NOMO-1 treated with DMSO at 0.1 percent for 48 hours (cell line): ENCODE measurements at regions not wholly inside any gene's neighbourhood (a gene's known extent, or its start where the extent isn't known, plus 50 kb on each side); places are given as distances from the start of the nearest gene placed in this dataset.
"Not testable (repeated sequence)": the region's sequence is repeated elsewhere in the genome, so short reads cannot be mapped to it uniquely, and the experiment has no call there.

Experiments
- DNase-seq: peaks from one replicate; lab custom pipeline; 2025; ENCODE audit not compliant: unreplicated experiment; lab: John Stamatoyannopoulos, UW

- no peak for DNase-seq
Measured at GRCh38 chr13:76297331-76297730, 588.9 kb downstream of the KCTD12 start.

DNA sequence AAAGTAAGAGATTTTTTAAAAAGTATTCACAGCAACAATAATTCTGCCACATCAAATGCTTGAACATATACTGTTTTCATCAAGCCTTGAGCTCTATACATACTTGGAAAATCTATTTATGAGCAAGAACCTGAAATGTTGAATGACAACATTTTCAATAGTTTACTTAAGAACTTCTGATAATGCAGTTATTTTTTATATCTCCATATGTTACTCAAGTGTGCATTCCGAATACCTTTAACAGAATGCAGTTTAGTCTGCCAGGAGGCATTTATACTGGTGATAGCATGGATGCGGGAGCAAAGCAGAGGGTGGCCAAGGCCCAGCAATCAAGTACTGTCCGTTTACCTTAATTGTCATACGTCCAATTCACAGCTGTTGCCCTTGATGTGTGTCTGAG lies 589.5 kb downstream of the KCTD12 start:
- no peak for DNase-seq

- DNase-seq: not testable (repeated sequence)
Measured at GRCh38 chr13:76295020-76295419, 591.2 kb downstream of the KCTD12 start.

DNA sequence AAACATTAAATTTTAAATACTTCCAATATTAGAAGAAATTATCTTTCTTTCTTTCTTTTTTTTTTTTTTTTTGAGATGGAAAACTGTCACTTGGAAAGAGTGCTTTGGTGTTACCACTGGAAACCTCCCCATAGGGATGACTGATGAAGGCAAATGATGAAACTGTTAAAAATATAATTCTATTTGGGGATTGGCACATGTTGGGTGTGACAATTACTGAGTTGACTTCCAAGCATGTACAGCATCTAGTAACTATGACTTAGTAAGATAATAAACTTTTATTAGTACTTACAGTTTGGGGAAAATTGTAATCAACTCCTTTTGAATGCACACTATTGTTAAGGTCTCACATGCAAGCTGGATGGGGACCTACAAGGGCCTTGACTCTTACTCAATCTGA lies 592.5 kb downstream of the KCTD12 start:
- no peak for DNase-seq

DNA sequence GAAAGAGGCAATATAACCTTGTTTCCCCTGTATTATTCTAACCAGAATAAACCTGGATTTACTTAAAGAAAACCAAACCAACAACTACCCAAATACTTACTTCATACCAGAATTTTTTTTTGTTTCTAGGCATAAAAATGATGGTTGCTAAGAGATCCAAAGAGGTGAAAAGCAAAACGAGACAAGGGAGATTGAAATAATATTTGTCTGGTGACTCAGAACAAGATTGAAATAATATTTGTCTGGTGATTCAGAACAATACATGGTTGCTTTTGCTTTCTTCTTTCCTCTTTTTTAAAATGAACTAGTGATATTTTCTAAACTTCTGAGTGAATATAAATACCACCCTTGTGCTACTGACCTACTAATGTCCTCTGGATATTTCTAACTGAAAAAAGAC lies 592.9 kb downstream of the KCTD12 start:
- no peak for DNase-seq

DNA sequence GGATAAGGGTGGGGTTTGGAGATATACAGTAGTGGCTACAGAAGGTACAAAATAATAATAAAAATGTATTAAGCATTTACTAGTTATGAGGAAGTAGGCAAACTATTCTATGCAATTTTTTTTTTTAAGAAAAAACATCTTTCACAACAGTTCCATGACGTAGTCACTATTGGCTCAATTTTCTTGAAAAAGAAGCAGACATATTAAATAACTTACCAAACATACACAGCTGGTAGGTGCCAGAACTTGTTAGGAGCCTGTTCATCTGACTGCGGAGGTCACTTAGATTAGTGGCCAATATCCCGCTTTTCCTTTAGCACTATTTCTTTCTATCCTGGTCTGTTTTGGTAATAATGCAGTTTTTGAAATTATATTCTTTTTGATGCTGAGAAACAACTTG lies 593.5 kb downstream of the KCTD12 start:
- no peak for DNase-seq

DNA sequence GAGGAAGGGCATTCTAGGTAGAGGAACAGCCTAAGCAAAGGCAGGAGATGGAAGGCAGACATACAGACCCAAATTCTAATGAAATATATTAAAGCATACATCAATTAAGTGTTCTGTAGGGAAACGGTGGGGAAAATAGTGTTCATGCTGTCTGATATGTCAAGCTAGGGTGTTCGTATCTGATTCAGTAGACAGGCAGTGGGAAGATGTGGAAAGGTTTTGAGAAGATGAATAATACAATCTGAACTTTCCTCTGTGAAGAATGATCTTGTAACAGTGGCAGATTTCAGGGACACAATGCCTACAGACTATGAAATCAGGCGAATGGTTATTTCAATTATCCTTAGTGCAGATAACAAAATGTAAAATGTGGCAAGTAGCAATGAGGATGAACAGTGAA lies 594.2 kb downstream of the KCTD12 start:
- no peak for DNase-seq

GRCh38 chr13:76289558-76289957 lies 596.6 kb downstream of the KCTD12 start:
- DNase-seq: no peak

DNA sequence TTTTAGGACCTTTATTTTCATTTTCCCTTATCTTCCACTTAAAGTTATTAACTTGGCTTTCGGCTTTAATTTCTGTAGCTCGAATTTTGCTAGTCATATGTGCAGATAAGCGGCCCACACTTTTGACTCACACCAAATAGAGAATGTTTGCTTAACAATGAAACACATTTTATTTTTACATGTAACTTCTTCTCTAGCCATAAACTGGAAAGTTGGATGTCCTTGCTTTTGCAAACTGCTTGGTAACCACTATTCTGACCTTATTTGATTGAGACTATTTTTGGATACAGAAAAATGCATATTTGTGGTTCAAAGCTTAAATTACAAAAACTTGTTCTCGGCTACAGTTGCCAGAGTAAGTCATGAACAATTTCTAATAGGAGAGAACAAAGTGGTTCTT lies 600.0 kb downstream of the KCTD12 start:
- no peak for DNase-seq

- DNase-seq: no peak
Measured at GRCh38 chr13:76285463-76285862, 600.7 kb downstream of the KCTD12 start.

DNA sequence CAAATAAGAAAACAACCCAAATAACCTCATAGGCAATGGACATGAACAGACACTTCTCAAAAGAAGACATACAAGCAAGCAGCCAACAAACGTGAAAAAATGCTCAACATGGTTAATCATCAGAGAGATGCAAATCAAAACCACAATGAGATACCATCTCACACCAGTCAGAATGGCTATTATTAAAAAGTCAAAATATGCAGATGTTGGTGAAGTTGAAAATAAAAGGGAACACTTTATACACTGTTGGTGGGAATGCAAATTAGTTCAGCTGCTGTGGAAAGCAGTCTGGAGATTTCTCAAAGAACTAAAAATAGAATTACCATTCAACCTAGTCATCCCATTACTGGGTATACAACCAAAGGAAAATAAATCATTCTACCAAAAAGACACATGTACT lies 606.4 kb downstream of the KCTD12 start:
- not testable (repeated sequence) for DNase-seq

DNA sequence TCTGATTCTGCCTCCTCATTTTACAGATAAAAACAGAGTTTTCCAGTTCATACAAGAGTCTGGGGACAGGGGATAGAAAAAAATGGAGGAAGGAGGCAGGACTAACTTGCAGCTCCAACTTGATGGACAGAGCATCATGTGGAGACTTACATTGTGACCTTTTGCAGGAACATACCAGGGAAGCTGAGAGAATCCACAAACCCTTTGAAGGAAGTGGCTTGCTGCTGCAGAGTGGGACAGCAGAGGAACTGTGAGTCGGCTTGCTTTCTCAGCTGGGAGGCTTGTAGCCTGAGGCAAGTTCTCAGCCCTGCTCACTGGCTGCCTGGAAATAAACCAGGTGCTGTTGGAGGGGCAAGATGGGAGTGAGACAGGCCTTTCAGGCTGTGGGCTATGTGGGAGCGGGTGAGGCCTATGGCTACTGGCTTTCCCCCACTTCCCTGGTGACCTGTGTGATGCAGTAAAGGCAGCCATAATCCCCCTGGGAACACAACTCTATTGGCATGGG lies 614.4 kb downstream of the KCTD12 start:
- DNase-seq: no peak

DNA sequence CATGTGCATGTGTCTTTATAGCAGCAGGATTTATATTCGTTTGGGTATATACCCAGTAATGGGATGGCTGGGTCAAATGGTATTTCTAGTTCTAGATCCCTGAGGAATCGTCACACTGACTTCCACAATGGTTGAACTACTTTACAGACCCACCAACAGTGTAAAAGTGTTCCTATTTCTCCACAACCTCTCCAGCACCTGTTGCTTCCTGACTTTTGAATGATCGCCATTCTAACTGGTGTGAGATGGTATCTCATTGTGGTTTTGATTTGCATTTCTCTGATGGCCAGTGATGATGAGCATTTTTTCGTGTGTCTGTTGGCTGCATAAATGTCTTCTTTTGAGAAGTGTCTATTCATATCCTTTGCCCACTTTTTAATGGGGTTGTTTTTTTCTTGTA lies 617.9 kb downstream of the KCTD12 start:
- not testable (repeated sequence) for DNase-seq

DNA sequence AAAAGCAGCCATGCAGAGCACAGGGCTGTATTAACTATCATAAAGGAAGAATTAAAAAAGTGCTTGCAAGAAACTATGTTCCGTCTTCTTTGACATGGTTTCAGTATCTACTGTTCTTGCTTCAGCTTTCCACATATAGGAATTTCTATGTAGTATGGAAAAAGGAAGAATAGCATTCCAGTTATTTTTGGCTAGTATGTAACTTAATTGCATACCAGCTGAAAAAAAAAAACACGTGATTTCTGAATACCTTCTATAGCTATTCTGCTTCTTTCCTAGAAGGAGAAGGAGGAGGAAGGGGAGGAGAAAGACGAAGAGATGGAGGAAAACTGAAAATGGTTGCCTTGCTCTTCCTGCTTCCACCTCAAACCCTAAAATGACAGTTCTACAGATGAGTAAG lies 619.0 kb downstream of the KCTD12 start:
- no peak for DNase-seq

DNA sequence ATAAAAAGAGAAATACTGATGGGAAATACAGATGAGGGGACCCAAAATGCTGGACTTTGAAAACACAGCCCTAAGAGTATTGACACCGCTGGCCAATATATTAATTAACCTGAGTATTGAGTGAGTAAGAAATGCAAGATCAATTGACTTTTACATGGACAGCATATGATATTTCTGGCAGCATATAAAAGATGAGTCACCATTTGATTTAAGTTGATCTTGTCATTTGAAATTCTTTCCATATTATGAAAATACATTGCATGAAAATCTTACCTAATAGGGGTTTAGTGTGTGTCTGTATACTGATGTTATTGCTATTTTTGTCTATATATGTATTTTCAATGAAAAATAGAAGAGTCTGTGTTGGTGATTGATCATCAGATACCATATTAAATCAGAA lies 619.6 kb downstream of the KCTD12 start:
- DNase-seq: no peak

DNA sequence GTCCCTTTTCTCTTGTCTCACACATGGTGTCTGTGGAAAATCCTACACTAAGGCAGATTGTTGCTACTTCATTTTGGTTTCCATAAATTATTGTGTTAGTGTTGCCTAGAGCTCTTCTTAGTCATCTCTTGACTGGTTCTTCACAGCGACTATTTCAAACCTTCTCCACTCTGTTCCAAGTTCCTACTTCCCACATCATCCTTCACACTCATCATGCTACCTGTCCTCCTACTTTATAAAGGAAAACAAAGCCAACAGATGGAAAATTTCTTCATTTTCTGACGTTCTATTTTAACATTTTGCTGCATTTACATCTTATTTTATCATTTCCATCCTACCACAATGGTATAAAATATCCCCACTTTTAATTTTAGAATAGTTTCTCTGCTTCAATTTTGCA lies 614.1 kb downstream of the LMO7 start:
- DNase-seq: no peak

- no peak for DNase-seq
Measured at GRCh38 chr13:76245920-76246319, 609.8 kb downstream of the LMO7 start.

DNA sequence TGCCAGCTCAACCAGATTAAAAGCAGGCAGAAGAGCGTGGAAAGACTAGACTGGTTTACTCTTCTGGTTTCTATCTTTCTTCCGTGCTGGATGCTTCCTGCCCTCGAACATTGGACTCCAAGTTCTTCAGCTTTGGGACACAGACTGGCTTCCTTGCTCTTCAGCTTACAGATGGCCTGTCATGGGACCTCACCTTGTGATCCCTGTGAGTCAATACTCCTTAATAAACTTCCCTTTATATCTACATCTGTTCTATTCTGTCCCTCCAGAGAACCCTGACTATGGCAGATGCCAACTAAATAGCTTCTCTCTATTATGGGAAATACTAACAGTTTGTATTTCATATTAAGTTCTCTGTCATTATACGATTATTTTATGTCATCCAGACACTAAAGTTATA lies 609.1 kb downstream of the LMO7 start:
- DNase-seq: no peak

- not testable (repeated sequence) for DNase-seq
Measured at GRCh38 chr13:76243120-76243519, 607.0 kb downstream of the LMO7 start.

DNA sequence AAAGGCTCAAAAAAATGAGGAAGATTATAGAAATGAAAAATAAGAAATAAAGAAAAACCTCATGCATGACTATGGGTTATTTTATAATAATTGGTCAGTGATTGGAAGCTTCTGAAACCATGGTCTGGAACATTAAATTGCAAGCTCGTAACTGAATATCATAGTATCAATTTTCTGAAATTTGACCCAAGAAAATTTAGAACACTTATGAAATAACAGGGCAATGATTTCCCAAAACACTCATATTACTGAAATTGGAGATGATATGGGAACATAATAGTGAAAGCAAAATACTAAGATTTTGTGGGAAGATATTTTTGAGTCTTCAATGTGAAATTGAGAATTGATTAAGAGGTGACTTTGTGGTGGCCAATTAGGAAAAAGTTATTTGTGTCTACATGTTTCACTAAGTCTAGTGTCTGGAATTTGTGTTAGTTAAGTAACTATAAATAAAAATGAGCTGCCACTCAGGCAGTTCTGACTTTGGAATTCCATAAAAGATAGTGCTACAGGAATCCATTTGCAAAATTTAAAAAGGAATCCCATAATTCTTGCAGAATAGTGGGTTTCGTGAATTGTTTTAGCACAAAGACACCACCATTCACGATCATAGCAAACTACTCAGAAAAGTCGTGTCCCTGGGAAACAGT lies 603.0 kb downstream of the LMO7 start:
- DNase-seq: no peak

DNA sequence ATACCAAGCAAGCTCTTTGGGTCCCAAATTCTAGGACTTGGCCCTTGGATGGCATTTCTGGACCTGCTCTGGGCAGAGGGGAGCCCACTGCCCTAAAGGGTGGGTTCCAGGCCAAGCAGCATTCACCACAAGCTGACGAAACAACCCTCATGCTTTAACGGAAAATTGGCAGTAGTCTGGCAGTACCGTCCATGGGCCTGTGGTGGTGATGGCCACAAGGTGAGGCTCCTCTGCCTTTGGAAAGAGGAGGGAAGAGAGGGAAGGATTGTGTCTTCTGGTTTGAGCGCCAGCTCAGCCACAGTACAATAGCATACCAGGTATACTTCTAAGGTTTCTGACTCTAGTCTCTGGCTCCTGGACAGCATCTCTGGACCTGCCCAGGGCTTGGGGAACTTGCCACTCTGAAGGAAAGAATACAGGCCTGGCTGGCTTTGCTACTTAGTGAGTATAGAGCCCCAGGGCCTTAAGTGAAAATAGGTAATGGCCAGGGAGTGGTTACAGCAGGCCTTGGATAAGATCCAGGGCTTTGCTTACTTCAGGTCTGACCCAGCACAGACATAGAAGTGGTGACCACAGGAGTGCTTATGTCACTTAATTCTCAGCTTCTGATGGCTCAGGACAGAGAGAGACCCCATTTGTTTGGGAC lies 595.5 kb downstream of the LMO7 start:
- DNase-seq: no peak

DNA sequence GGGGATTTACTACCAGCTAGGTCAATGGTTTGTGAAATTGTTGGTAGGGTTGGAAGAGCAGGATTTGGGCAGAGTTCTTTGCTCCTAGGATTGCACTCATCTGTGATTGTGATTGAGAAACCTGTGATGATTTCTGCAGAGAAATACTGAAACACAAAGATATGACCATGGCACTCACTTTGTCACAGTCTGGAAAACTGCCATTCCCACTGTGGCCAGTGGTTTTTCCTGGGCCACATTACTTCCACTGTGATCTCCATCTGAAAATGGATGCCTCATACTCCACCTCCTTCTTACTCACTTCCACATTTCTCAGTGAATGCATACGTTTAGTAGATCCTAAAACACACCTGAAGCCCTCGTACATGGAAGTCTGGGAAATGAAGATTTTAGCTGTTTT lies 593.2 kb downstream of the LMO7 start:
- DNase-seq: no peak

- DNase-seq: no peak
Measured at GRCh38 chr13:76226941-76227340, 590.8 kb downstream of the LMO7 start.
